Sigmoid colon (tissue), 6 donors: ENCODE measurements at regions not wholly inside any gene's neighbourhood (a gene's known extent, or its start where the extent isn't known, plus 50 kb on each side); places are given as distances from the start of the nearest gene placed in this dataset.

Source experiments
- DNase-seq: peaks from one replicate; pipeline ENCODE4 v3.0.0-alpha.2; 2019
- H3K27ac ChIP-seq, 4 donors: fragments of 200-600 bp; sonication (generic); one replicate each; pipeline ENCODE4 v1.5.1; 2016 to 2019; ENCODE audit warnings: mild to moderate bottlenecking in 1 of 4
- H3K27me3 ChIP-seq, 3 donors: fragments of 200-600 bp; sonication (generic); one replicate each; pipeline ENCODE4 v1.5.1; 2019; ENCODE audit warnings: mild to moderate bottlenecking in 1 of 3
- H3K36me3 ChIP-seq, 4 donors: fragments of 200-600 bp; sonication (generic); one replicate each; pipeline ENCODE4 v1.5.1; 2016 to 2019
- H3K4me1 ChIP-seq, 4 donors: fragments of 200-600 bp; sonication (generic); one replicate each; pipeline ENCODE4 v1.5.1; 2017 to 2019
- H3K4me3 ChIP-seq, 4 donors: fragments of 200-600 bp; sonication (generic); one replicate each; pipeline ENCODE4 v1.5.1; 2017 to 2019; ENCODE audit warnings: mild to moderate bottlenecking in 2 of 4, moderate library complexity in 1 of 4
- H3K9me3 ChIP-seq, 4 donors: fragments of 200-600 bp in 3 of 4; sonication (generic) in 3 of 4; one replicate each; pipeline versions ENCODE4 v1.5.1 to v1.6.1; 2013 to 2019
- EP300 ChIP-seq, 4 donors: sonication (generic); formaldehyde crosslinking; IDR thresholded peaks; one replicate each; pipeline ENCODE4 v1.6.1; 2017; ENCODE audit warnings: antibody characterized with exemption in 4 of 4
- POLR2A ChIP-seq, 2 donors: fragments of 450-650 bp; IDR thresholded peaks; one replicate each; pipeline ENCODE4 v1.6.1; 2016; ENCODE audit warnings: antibody characterized with exemption in 2 of 2, mild to moderate bottlenecking in 2 of 2, moderate library complexity in 2 of 2
- POLR2AphosphoS5 ChIP-seq, 4 donors: sonication (generic); formaldehyde crosslinking; IDR thresholded peaks; one replicate each; pipeline ENCODE4 v1.6.1; 2017; ENCODE audit warnings: antibody characterized with exemption in 4 of 4
- WGBS, 2 donors: extraction: QIAGEN DNeasy Blood & Tissue Kit; methylation state at CpG; one replicate each; pipeline ENCODE4 v1.1.7; 2013; 5-methylcytosine and 5-hydroxymethylcytosine counted together
- intact Hi-C: fragments of 100-400 bp; cut with DNase I; formaldehyde crosslinking; loops from one replicate; pipeline ENCODE4 v1.15.1; 2023
- TF ChIP-seq, protein P1 (sequence below), 4 experiments: fragments of 450-650 bp in 3 of 4; fragments of 200-600 bp in 1 of 4; IDR thresholded peaks; one replicate each; pipeline ENCODE4 v1.5.1; 2016 to 2019; ENCODE audit warnings: antibody characterized with exemption in 4 of 4, mild to moderate bottlenecking in 3 of 4, moderate library complexity in 2 of 4
- donor health status: healthy with polysubstance abuse.
- donor health status: healthy.

DNA sequence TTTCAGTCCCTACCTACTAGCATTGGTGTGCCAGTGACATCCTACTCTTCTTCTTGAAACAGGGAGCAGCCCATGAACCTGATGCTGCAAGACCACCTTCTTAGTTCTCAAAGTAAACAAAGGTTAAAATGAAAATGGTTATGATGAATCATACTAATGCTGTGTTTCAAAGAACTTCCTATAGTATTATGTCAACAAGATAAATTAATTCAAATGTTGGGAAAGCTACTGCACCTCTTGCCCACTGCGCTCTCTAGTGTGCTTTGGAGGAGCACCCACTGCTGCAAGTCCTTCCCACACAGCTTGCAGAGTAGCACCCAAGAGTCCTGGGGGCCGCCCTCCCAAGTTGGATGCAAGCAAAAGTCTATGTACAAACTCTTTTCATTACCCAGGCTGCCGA lies 81.1 kb downstream of the CD200R1L start:
- DNase-seq, result no peak
- WGBS, 2 donors, result 75 to 94% methylated on average over 3 of the region's 3 CpGs
- intact Hi-C loops, result no loop called here
- Histone ChIP-seq H3K27me3 (no peaks in the 10 kb centered on the region), H3K9me3 (no peaks in the 10 kb centered on the region), H3K4me1 (no peaks in the 10 kb centered on the region), H3K36me3 (no peaks in the 10 kb centered on the region), H3K4me3 (no peak overlapping the region), H3K27ac (no peak overlapping the region)
- TF ChIP-seq, protein P1, sequence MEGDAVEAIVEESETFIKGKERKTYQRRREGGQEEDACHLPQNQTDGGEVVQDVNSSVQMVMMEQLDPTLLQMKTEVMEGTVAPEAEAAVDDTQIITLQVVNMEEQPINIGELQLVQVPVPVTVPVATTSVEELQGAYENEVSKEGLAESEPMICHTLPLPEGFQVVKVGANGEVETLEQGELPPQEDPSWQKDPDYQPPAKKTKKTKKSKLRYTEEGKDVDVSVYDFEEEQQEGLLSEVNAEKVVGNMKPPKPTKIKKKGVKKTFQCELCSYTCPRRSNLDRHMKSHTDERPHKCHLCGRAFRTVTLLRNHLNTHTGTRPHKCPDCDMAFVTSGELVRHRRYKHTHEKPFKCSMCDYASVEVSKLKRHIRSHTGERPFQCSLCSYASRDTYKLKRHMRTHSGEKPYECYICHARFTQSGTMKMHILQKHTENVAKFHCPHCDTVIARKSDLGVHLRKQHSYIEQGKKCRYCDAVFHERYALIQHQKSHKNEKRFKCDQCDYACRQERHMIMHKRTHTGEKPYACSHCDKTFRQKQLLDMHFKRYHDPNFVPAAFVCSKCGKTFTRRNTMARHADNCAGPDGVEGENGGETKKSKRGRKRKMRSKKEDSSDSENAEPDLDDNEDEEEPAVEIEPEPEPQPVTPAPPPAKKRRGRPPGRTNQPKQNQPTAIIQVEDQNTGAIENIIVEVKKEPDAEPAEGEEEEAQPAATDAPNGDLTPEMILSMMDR (IDR thresholded peaks at IDR 0.05), result no peak
- TF ChIP-seq EP300 (IDR thresholded peaks at IDR 0.05) (no peak), POLR2A (IDR thresholded peaks at IDR 0.05) (no peak), POLR2AphosphoS5 (IDR thresholded peaks at IDR 0.05) (no peak)

GRCh38 chr3:112763258-112763657 lies 83.4 kb downstream of the CD200R1L start:
- H3K4me3 ChIP-seq, result no peak overlapping the region
- no peaks in the 10 kb centered on the region for H3K27me3 ChIP-seq
- no peak overlapping the region for H3K27ac ChIP-seq
- no peaks in the 10 kb centered on the region for H3K4me1 ChIP-seq
- H3K9me3 ChIP-seq, result no peaks in the 10 kb centered on the region
- no peaks in the 10 kb centered on the region for H3K36me3 ChIP-seq
- intact Hi-C loops, result no loop called here
- DNase-seq, result no peak
- WGBS, 2 donors, result 71 to 84% methylated on average over 3 of the region's 3 CpGs
- TF ChIP-seq EP300 (IDR thresholded peaks at IDR 0.05), result no peak
- no peak for TF ChIP-seq POLR2AphosphoS5 (IDR thresholded peaks at IDR 0.05)
- TF ChIP-seq, protein P1 (IDR thresholded peaks at IDR 0.05), result no peak
- TF ChIP-seq POLR2A (IDR thresholded peaks at IDR 0.05), result no peak

DNA sequence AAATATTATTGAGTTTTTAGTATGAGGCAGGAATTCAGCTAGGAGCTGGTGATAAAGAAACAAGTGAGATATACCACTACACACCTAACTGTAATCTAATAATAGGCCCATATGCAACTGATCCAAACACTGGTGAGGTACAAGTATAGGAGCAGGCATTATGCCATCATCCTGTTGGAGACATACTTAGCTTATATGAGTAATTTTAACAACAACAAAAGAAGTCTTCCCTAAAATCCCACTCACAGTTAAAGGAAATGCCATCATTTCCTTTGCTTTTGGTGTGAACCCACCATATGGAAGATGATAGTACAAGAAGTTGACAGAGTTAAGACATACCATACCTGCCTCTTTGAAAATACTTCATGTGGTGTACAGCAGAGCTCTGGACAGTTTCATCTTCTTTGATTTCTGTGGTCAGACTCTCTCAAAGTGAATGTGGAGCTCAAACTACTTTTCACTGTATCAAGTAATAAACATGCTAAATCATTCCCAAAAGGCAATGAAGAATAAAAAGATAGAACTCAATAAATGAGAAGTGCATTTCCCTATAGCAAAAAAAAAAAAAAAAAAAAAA lies 85.5 kb downstream of the CD200R1L start:
- H3K4me1 ChIP-seq, result no peaks in the 10 kb centered on the region
- H3K4me3 ChIP-seq, result no peak overlapping the region
- H3K27me3 ChIP-seq, result no peaks in the 10 kb centered on the region
- H3K27ac ChIP-seq, result no peak overlapping the region
- no peaks in the 10 kb centered on the region for H3K9me3 ChIP-seq
- TF ChIP-seq EP300 (IDR thresholded peaks at IDR 0.05) (no peak), POLR2A (IDR thresholded peaks at IDR 0.05) (no peak), POLR2AphosphoS5 (IDR thresholded peaks at IDR 0.05) (no peak)
- TF ChIP-seq, protein P1 (IDR thresholded peaks at IDR 0.05), result no peak
- intact Hi-C loops, result no loop called here
- H3K36me3 ChIP-seq, result no peaks in the 10 kb centered on the region
- no peak for DNase-seq

- no peak overlapping the region for H3K4me3 ChIP-seq
- H3K9me3 ChIP-seq, result no peaks in the 10 kb centered on the region
- DNase-seq, result no peak
- intact Hi-C loops, result no loop called here
- H3K4me1 ChIP-seq, result no peaks in the 10 kb centered on the region
- TF ChIP-seq POLR2AphosphoS5 (IDR thresholded peaks at IDR 0.05), result no peak
- TF ChIP-seq EP300 (IDR thresholded peaks at IDR 0.05), result no peak
- TF ChIP-seq, protein P1 (IDR thresholded peaks at IDR 0.05), result no peak
- no peak for TF ChIP-seq POLR2A (IDR thresholded peaks at IDR 0.05)
- no peaks in the 10 kb centered on the region for H3K36me3 ChIP-seq
- H3K27ac ChIP-seq, result no peak overlapping the region
- 66 to 72% methylated on average over 1 of the region's 1 CpG for WGBS, 2 donors
- no peaks in the 10 kb centered on the region for H3K27me3 ChIP-seq
Observed at GRCh38 chr3:112759681-112760080, 87.0 kb downstream of the CD200R1L start.

GRCh38 chr3:112759210-112759609 lies 87.5 kb downstream of the CD200R1L start:
- Histone ChIP-seq H3K9me3 (no peaks in the 10 kb centered on the region), H3K36me3 (no peaks in the 10 kb centered on the region), H3K27me3 (no peaks in the 10 kb centered on the region), H3K4me1 (no peaks in the 10 kb centered on the region), H3K4me3 (no peak overlapping the region), H3K27ac (no peak overlapping the region)
- whole genome bisulfite sequencing, 2 donors, result 88 to 94% methylated on average over 1 of the region's 1 CpG
- TF ChIP-seq, protein P1 (IDR thresholded peaks at IDR 0.05), result no peak
- TF ChIP-seq POLR2A (IDR thresholded peaks at IDR 0.05) (no peak), POLR2AphosphoS5 (IDR thresholded peaks at IDR 0.05) (no peak), EP300 (IDR thresholded peaks at IDR 0.05) (no peak)
- intact Hi-C loops, result no loop called here
- DNase-seq, result no peak
